ENCODE measurements at regions not wholly inside any gene's neighbourhood (a gene's known extent, or its start where the extent isn't known, plus 50 kb on each side); places are given as distances from the start of the nearest gene placed in this dataset.

DNA sequence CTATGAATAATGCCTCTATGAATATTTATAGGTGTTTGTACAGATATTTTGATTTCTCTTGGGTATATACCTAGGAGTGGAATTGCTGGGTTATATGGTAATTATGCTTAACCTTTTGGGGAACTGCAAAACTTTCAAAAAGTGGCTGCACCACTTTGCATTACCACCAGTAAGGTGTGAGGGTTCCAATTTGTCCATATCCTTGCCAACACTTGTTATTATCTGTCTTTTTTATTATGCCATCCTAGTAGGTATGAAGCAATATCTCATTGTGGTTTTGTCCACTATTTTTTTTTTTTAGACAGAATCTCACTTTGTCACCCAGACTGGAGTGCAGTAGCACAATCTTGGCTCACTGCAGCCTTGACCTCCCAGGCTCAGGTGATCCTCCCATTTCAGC, 112.2 kb upstream of the FBXO11 start:
- H3K9me3 Mint-ChIP-seq (ENCODE audit: unreplicated experiment): no peaks in the 10 kb centered on the region

DNA sequence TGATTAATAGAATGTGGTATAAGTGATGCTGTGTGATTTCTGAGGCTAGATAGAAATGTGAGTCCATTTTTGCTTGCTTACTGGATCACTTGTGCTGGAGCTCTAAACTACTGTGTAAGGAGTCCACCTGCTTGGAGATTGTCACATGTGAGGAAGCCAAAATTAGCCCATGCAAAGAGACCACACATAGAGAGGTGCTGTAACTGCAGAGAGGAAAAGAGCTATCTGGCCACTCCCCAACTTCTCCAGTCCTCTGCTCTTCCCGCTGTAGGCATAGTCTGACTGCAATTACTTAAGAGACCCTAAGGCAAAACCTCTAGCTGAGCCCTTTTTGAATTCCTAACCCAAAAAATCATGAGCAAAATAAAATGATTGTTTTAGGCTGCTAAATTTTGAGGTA, 120.6 kb upstream of the FBXO11 start:
- TF ChIP-seq, protein P1, sequence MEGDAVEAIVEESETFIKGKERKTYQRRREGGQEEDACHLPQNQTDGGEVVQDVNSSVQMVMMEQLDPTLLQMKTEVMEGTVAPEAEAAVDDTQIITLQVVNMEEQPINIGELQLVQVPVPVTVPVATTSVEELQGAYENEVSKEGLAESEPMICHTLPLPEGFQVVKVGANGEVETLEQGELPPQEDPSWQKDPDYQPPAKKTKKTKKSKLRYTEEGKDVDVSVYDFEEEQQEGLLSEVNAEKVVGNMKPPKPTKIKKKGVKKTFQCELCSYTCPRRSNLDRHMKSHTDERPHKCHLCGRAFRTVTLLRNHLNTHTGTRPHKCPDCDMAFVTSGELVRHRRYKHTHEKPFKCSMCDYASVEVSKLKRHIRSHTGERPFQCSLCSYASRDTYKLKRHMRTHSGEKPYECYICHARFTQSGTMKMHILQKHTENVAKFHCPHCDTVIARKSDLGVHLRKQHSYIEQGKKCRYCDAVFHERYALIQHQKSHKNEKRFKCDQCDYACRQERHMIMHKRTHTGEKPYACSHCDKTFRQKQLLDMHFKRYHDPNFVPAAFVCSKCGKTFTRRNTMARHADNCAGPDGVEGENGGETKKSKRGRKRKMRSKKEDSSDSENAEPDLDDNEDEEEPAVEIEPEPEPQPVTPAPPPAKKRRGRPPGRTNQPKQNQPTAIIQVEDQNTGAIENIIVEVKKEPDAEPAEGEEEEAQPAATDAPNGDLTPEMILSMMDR (IDR thresholded peaks at IDR 0.05; ENCODE audit: insufficient read depth in 1 of 2, low read depth in 1 of 2, low read length in 1 of 2, severe bottlenecking in 1 of 2, unreplicated experiment in 1 of 2): no peak
- no peaks in the 10 kb centered on the region for H3K4me1 ChIP-seq
- H3K36me3 ChIP-seq (ENCODE audit: control insufficient read depth, insufficient read depth, low read length): no peaks in the 10 kb centered on the region
- BruUV-seq (replicated peaks): no TSS peak
- POLR2A ChIA-PET: no interaction called here
- CTCF ChIA-PET: no interaction called here
- no peaks in the 10 kb centered on the region for H3K4me1 Mint-ChIP-seq (ENCODE audit: low read depth, unreplicated experiment)
- H3K27me3 Mint-ChIP-seq (ENCODE audit: insufficient read depth, unreplicated experiment): peaks cover 34% of the 10 kb centered on the region
- H3K27ac Mint-ChIP-seq (ENCODE audit: unreplicated experiment): no peak overlapping the region
- no peaks in the 10 kb centered on the region for H3K9me3 Mint-ChIP-seq (ENCODE audit: unreplicated experiment)
- H3K4me3 Mint-ChIP-seq (ENCODE audit: unreplicated experiment): no peak overlapping the region
- DNase-seq: no peak
- no peaks in the 10 kb centered on the region for H3K36me3 Mint-ChIP-seq (ENCODE audit: insufficient read depth, unreplicated experiment)
- H3K27me3 ChIP-seq (replicated peaks; ENCODE audit: control insufficient read depth, insufficient read depth, low read length): peaks cover 3% of the 10 kb centered on the region
- intact Hi-C loops (cut with micrococcal nuclease; ENCODE audit: unreplicated experiment): no loop called here
- H3K9me3 ChIP-seq: 0 out of 2 replicates have a peak, but pooled peaks cover 4% of the 10 kb centered on the region
- no peak overlapping the region for H3K4me3 ChIP-seq (ENCODE audit: low read depth, low read length)

More for the DNA sequence above, 112.2 kb upstream of the FBXO11 start:
- no peaks in the 10 kb centered on the region; the same call in 1 of the 2 replicates for H3K27me3 ChIP-seq (replicated peaks; ENCODE audit: control insufficient read depth, insufficient read depth, low read length)
- intact Hi-C loops (cut with micrococcal nuclease; ENCODE audit: unreplicated experiment): no loop called here
- Mint-ChIP-seq H3K4me3 (ENCODE audit: unreplicated experiment) (no peak overlapping the region), H3K27me3 (ENCODE audit: insufficient read depth, unreplicated experiment) (peaks cover 19% of the 10 kb centered on the region), H3K4me1 (ENCODE audit: low read depth, unreplicated experiment) (peaks cover 7% of the 10 kb centered on the region), H3K36me3 (ENCODE audit: insufficient read depth, unreplicated experiment) (no peaks in the 10 kb centered on the region), H3K27ac (ENCODE audit: unreplicated experiment) (no peak overlapping the region)
- CTCF ChIA-PET: no interaction called here
- H3K4me3 ChIP-seq (ENCODE audit: low read depth, low read length): no peak overlapping the region
- no TSS peak for BruUV-seq (replicated peaks)
- POLR2A ChIA-PET: no interaction called here
- no peaks in the 10 kb centered on the region for H3K36me3 ChIP-seq (ENCODE audit: control insufficient read depth, insufficient read depth, low read length)
- TF ChIP-seq, protein P1 (IDR thresholded peaks at IDR 0.05; ENCODE audit: insufficient read depth in 1 of 2, low read depth in 1 of 2, low read length in 1 of 2, severe bottlenecking in 1 of 2, unreplicated experiment in 1 of 2): no peak
- H3K9me3 ChIP-seq: no peaks in the 10 kb centered on the region
- DNase-seq: no peak
- H3K4me1 ChIP-seq: peaks cover 5% of the 10 kb centered on the region; the same call in 1 of the 2 replicates

DNA sequence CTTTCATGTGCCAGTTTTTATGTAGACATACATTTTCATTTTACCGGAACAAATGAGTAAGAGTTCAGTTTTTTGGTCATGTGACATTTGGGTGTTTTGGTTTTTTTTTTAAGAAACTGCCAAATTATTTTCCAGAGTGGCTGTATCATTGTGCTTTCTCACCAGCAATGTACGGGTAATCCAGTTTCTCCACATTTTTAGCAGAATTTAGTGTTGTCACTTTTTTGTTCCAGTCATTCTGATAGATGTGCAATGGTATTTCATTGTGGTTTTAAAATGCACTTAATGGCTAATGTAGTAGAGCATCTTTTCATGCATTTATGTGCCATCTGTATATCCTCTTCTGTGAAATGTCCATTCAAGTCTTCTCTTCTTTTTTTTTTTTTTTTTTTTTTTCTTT, 126.5 kb upstream of the FBXO11 start:
- Histone ChIP-seq H3K4me3 (ENCODE audit: low read depth, low read length) (no peak overlapping the region), H3K27me3 (replicated peaks; ENCODE audit: control insufficient read depth, insufficient read depth, low read length) (no peaks in the 10 kb centered on the region; the same call in none of the 2 replicates), H3K36me3 (ENCODE audit: control insufficient read depth, insufficient read depth, low read length) (no peaks in the 10 kb centered on the region), H3K4me1 (no peaks in the 10 kb centered on the region), H3K9me3 (0 out of 2 replicates have a peak, but pooled peaks cover 3% of the 10 kb centered on the region)
- no TSS peak for BruUV-seq (replicated peaks)
- TF ChIP-seq, protein P1 (IDR thresholded peaks at IDR 0.05; ENCODE audit: insufficient read depth in 1 of 2, low read depth in 1 of 2, low read length in 1 of 2, severe bottlenecking in 1 of 2, unreplicated experiment in 1 of 2): no peak
- no peak for DNase-seq
- POLR2A ChIA-PET: no interaction called here
- no peaks in the 10 kb centered on the region for H3K36me3 Mint-ChIP-seq (ENCODE audit: insufficient read depth, unreplicated experiment)
- intact Hi-C loops (cut with micrococcal nuclease; ENCODE audit: unreplicated experiment): no loop called here
- no peaks in the 10 kb centered on the region for H3K4me1 Mint-ChIP-seq (ENCODE audit: low read depth, unreplicated experiment)
- H3K27ac Mint-ChIP-seq (ENCODE audit: unreplicated experiment): no peak overlapping the region
- H3K9me3 Mint-ChIP-seq (ENCODE audit: unreplicated experiment): no peaks in the 10 kb centered on the region
- H3K4me3 Mint-ChIP-seq (ENCODE audit: unreplicated experiment): no peak overlapping the region
- CTCF ChIA-PET: no interaction called here
- peaks cover 14% of the 10 kb centered on the region for H3K27me3 Mint-ChIP-seq (ENCODE audit: insufficient read depth, unreplicated experiment)

All from Caco-2 (cell line).